BE2C (cell line): ENCODE measurements at regions not wholly inside any gene's neighbourhood (a gene's known extent, or its start where the extent isn't known, plus 50 kb on each side); places are given as distances from the start of the nearest gene placed in this dataset.
"Not testable (repeated sequence)": the region's sequence is repeated elsewhere in the genome, so short reads cannot be mapped to it uniquely, and the experiment has no call there.

ENCODE experiments used
- DNase-seq: peaks from one replicate; pipeline ENCODE4 v3.0.0-alpha.2; 2020
- H3K27me3 ChIP-seq: fragments of 250-450 bp; sonication (Bioruptor Pico); 2 replicates; pipeline ENCODE4 v1.5.1; 2020; ENCODE audit warnings: mild to moderate bottlenecking
- H3K36me3 ChIP-seq: fragments of 250-450 bp; sonication (Bioruptor Pico); 2 replicates; pipeline ENCODE4 v1.5.1; 2020; ENCODE audit warnings: mild to moderate bottlenecking
- H3K4me1 ChIP-seq: fragments of 250-450 bp; sonication (Bioruptor Pico); 2 replicates; pipeline ENCODE4 v1.5.1; 2020
- H3K4me3 ChIP-seq: 2 replicates; pipeline ENCODE4 v1.5.1; 2011; ENCODE audit warnings: low read depth, low read length
- H3K9me3 ChIP-seq: fragments of 250-450 bp; sonication (Bioruptor Pico); 2 replicates; pipeline ENCODE4 v1.5.1; 2020
- CTCF ChIP-seq: IDR thresholded peaks from 2 replicates; pipeline ENCODE4 v1.5.1; 2012; ENCODE audit warnings: mild to moderate bottlenecking, low read depth, low read length

GRCh38 chr4:131450572-131451209, 1698.4 kb upstream of the PCDH10 start:
- no peaks in the 10 kb centered on the region for H3K4me1 ChIP-seq
- H3K36me3 ChIP-seq = no peaks in the 10 kb centered on the region
- no peak overlapping the region for H3K4me3 ChIP-seq
- no peaks in the 10 kb centered on the region for H3K27me3 ChIP-seq
- DNase-seq = no peak
- TF ChIP-seq CTCF = no peak
- no peaks in the 10 kb centered on the region for H3K9me3 ChIP-seq

- no peak; the same call in 1 of the 2 replicates for TF ChIP-seq CTCF
- no peaks in the 10 kb centered on the region; the same call in 1 of the 2 replicates for H3K9me3 ChIP-seq
- H3K27me3 ChIP-seq = no peaks in the 10 kb centered on the region
- no peak for DNase-seq
- no peaks in the 10 kb centered on the region for H3K36me3 ChIP-seq
- no peak overlapping the region for H3K4me3 ChIP-seq
- H3K4me1 ChIP-seq = no peaks in the 10 kb centered on the region
These were observed 1689.5 kb upstream of the PCDH10 start for GRCh38 chr4:131459430-131460101.

GRCh38 chr4:131470360-131470759, 1678.7 kb upstream of the PCDH10 start:
- H3K4me3 ChIP-seq = no peak overlapping the region
- no peak for DNase-seq
- H3K4me1 ChIP-seq = no peaks in the 10 kb centered on the region
- H3K27me3 ChIP-seq = no peaks in the 10 kb centered on the region
- no peaks in the 10 kb centered on the region for H3K36me3 ChIP-seq
- TF ChIP-seq CTCF = no peak
- H3K9me3 ChIP-seq = no peaks in the 10 kb centered on the region

GRCh38 chr4:131488772-131489171, 1660.3 kb upstream of the PCDH10 start:
- Histone ChIP-seq H3K27me3 (no peaks in the 10 kb centered on the region), H3K36me3 (no peaks in the 10 kb centered on the region), H3K4me3 (no peak overlapping the region), H3K9me3 (no peaks in the 10 kb centered on the region), H3K4me1 (peaks cover 6% of the 10 kb centered on the region; the same call in 1 of the 2 replicates)
- TF ChIP-seq CTCF = no peak
- no peak for DNase-seq

GRCh38 chr4:131496211-131496610, 1652.9 kb upstream of the PCDH10 start:
- not testable (repeated sequence) for H3K36me3 ChIP-seq, H3K9me3 ChIP-seq, H3K27me3 ChIP-seq, H3K4me3 ChIP-seq, H3K4me1 ChIP-seq
- DNase-seq = peak; percentile 39

GRCh38 chr4:131499141-131499873, 1649.8 kb upstream of the PCDH10 start:
- DNase-seq = no peak

More at GRCh38 chr4:131499141-131499873, 1649.8 kb upstream of the PCDH10 start:
- no peaks in the 10 kb centered on the region for H3K27me3 ChIP-seq
- H3K4me3 ChIP-seq = no peak overlapping the region
- H3K36me3 ChIP-seq = no peaks in the 10 kb centered on the region
- no peaks in the 10 kb centered on the region for H3K9me3 ChIP-seq
- no peak for TF ChIP-seq CTCF
- no peaks in the 10 kb centered on the region for H3K4me1 ChIP-seq
